BJ (cell line): ENCODE measurements at regions not wholly inside any gene's neighbourhood (a gene's known extent, or its start where the extent isn't known, plus 50 kb on each side); places are given as distances from the start of the nearest gene placed in this dataset.
"Not testable (repeated sequence)": the region's sequence is repeated elsewhere in the genome, so short reads cannot be mapped to it uniquely, and the experiment has no call there.

Experiments
- CTCF ChIA-PET: fragments of 350-600 bp; formaldehyde crosslinking; extraction: SDS; loops from one replicate; lab custom pipeline; 2021; ENCODE audit warnings: antibody characterized with exemption, inconsistent platforms; lab: Yijun Ruan, JAX
- POLR2A ChIA-PET: fragments of 300-600 bp; sonication (Branson Sonifier 250); formaldehyde crosslinking; extraction: SDS; loops from one replicate; lab custom pipeline; 2021; ENCODE audit warnings: antibody characterized with exemption; lab: Charles Lee
- DNase-seq: peaks from one replicate; pipeline ENCODE4 v3.0.0-alpha.2; 2011; ENCODE audit warnings: low read depth
- H3K27me3 ChIP-seq: 2 replicates; pipeline ENCODE4 v1.6.0; 2011; ENCODE audit warnings: low read length; ENCODE audit not compliant: control insufficient read depth, insufficient read depth
- H3K36me3 ChIP-seq: 2 replicates; pipeline ENCODE4 v1.5.1; 2011; ENCODE audit warnings: low read length; ENCODE audit not compliant: control insufficient read depth, insufficient read depth
- H3K4me3 ChIP-seq: 2 replicates; pipeline ENCODE4 v1.5.1; 2011; ENCODE audit warnings: low read depth, mild to moderate bottlenecking, control low read depth, low read length
- TF ChIP-seq, protein P1 (sequence below): IDR thresholded peaks from 2 replicates; pipeline ENCODE4 v1.5.1; 2011; ENCODE audit warnings: low read depth, mild to moderate bottlenecking, control low read depth, inconsistent platforms, low read length, moderate library complexity; ENCODE audit not compliant: insufficient read depth

DNA sequence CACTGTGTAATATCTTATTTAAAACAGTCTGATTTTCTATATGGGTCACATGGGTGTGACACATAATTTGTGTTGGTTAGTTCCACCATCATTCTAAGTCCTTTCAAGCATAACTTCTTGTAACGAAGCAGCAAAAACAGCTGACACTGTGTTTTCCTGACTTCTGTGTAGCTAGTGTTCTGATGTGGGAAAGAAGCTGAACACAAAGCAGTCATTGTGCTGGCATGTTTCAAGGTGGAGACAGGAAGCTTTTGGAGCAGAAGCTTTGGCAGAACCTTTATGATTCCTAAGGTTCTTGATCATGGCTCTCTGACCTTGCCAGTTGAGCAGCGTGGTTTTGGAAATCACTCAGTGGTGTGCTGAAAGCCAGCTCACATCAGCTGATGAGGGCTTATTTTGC is 351.7 kb upstream of the MDGA2 start:
- no peak for DNase-seq
- Histone ChIP-seq H3K4me3 (no peak overlapping the region), H3K27me3 (no peaks in the 10 kb centered on the region), H3K36me3 (no peaks in the 10 kb centered on the region)
- ChIA-PET CTCF (no interaction called here), POLR2A (no interaction called here)
- TF ChIP-seq, protein P1, sequence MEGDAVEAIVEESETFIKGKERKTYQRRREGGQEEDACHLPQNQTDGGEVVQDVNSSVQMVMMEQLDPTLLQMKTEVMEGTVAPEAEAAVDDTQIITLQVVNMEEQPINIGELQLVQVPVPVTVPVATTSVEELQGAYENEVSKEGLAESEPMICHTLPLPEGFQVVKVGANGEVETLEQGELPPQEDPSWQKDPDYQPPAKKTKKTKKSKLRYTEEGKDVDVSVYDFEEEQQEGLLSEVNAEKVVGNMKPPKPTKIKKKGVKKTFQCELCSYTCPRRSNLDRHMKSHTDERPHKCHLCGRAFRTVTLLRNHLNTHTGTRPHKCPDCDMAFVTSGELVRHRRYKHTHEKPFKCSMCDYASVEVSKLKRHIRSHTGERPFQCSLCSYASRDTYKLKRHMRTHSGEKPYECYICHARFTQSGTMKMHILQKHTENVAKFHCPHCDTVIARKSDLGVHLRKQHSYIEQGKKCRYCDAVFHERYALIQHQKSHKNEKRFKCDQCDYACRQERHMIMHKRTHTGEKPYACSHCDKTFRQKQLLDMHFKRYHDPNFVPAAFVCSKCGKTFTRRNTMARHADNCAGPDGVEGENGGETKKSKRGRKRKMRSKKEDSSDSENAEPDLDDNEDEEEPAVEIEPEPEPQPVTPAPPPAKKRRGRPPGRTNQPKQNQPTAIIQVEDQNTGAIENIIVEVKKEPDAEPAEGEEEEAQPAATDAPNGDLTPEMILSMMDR: no peak

GRCh38 chr14:48023881-48024280 is 348.5 kb upstream of the MDGA2 start:
- no peaks in the 10 kb centered on the region for H3K36me3 ChIP-seq
- H3K27me3 ChIP-seq: no peaks in the 10 kb centered on the region
- ChIA-PET CTCF (no interaction called here), POLR2A (no interaction called here)
- TF ChIP-seq, protein P1: no peak
- H3K4me3 ChIP-seq: no peak overlapping the region
- DNase-seq: no peak

DNA sequence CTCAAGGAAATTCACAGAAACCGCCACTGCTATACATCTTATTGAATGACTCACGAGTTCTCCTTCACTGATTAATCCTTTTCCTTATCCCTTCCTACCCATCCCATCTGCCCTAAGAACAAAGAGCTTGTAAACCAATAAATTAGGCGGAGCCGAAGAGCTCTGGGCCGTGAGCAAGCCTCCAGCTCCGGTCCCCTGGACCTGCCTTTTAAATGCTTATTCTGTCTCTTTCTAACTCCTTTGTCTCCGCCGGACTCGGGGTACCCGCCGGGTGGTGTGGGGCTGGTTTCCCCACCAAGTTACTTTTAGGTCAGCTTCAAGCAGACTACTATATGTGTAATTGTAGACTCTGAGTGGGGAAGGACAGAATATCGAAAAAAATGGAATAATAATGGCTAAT is 336.1 kb upstream of the MDGA2 start:
- POLR2A ChIA-PET, H3K27me3 ChIP-seq, CTCF ChIA-PET, DNase-seq, H3K4me3 ChIP-seq, H3K36me3 ChIP-seq: not testable (repeated sequence)

DNA sequence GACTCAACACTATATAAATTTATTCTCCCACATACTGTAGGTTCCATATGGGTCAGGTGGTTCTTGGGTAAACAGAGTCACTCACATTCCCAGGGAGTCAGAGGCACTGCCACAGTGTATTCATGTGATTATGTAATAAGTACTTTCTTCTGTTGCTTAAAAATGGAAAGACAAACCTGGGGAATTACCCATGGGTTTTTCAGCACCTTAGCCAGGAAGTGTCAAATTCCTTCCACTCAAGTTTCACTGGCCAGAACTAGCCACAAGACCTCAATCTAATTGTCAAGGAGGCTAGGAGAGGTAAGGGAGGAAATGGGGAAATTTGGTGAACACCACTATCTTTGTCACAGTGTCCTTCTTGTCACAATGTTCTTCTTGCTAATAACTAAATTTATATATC is 333.2 kb upstream of the MDGA2 start:
- ChIA-PET CTCF (no interaction called here), POLR2A (no interaction called here)
- no peak for DNase-seq
- Histone ChIP-seq H3K36me3 (no peaks in the 10 kb centered on the region), H3K27me3 (no peaks in the 10 kb centered on the region), H3K4me3 (no peak overlapping the region)
- TF ChIP-seq, protein P1: no peak

DNA sequence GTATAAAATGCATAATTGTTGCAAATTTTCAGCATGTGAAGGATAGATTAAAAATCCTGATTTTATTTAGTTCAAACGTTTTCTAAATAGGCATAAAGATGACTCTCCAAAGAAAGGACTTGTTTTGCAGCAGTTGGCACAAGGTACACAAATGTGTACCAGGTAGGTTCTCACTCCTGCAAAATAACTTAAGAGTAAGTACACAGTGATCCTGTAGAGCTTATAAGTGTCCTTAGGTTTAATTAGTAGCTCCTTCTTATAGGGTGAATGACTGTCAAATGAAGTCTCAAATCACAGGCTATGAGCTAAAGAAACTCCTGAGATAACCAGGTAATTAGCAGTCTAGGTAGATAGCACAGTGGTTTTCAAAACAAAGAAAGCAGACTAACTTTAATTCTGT is 330.6 kb upstream of the MDGA2 start:
- no peak for DNase-seq
- CTCF ChIA-PET: no interaction called here
- Histone ChIP-seq H3K4me3 (no peak overlapping the region), H3K36me3 (no peaks in the 10 kb centered on the region), H3K27me3 (no peaks in the 10 kb centered on the region)
- TF ChIP-seq, protein P1: no peak
- POLR2A ChIA-PET: no interaction called here

DNA sequence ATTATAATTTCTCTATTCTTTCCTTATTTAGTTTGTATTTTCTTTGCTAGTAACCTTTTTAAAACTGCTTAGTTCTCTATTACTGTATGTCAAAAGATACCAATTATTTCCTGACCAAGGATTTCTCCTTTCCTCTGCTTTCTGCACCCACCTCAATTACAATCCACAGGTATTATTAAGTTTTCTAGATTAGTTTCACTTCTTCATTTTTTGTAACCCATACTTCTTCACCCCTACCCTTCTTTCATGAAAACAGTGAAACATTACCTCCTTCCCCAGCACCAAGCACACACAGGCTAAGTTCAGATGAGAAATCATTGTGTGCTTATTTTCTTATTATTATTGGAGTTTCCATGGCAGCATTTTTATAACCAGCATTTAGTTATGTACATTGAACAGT is 318.5 kb upstream of the MDGA2 start:
- CTCF ChIA-PET: no interaction called here

More for the DNA sequence above, 318.5 kb upstream of the MDGA2 start:
- DNase-seq: no peak
- H3K27me3 ChIP-seq: no peaks in the 10 kb centered on the region
- POLR2A ChIA-PET: no interaction called here
- H3K36me3 ChIP-seq: no peaks in the 10 kb centered on the region
- TF ChIP-seq, protein P1: no peak
- no peak overlapping the region for H3K4me3 ChIP-seq
